GM23248 (cell line): ENCODE measurements at regions not wholly inside any gene's neighbourhood (a gene's known extent, or its start where the extent isn't known, plus 50 kb on each side); places are given as distances from the start of the nearest gene placed in this dataset.

Source experiments
- DNase-seq: peaks from one replicate; pipeline ENCODE4 v3.0.0-alpha.2; 2015
- H2AFZ ChIP-seq: fragments of 200-600 bp; sonication (generic); 2 replicates; pipeline ENCODE4 v1.6.1; 2016; ENCODE audit warnings: antibody characterized with exemption
- H3F3A ChIP-seq: fragments of 200-600 bp; sonication (generic); 2 replicates; pipeline ENCODE4 v1.6.1; 2016; ENCODE audit warnings: mild to moderate bottlenecking, antibody characterized with exemption, mixed run types; ENCODE audit not compliant: insufficient read depth
- H3K27ac ChIP-seq: fragments of 200-600 bp; sonication (generic); 2 replicates; pipeline ENCODE4 v1.5.1; 2016; ENCODE audit warnings: mild to moderate bottlenecking
- H3K27me3 ChIP-seq: fragments of 200-600 bp; sonication (generic); replicated peaks from 2 replicates; pipeline ENCODE4 v1.6.1; 2016; ENCODE audit warnings: mild to moderate bottlenecking; ENCODE audit not compliant: insufficient read depth
- H3K36me3 ChIP-seq: fragments of 200-600 bp; sonication (generic); 2 replicates; pipeline ENCODE4 v1.6.1; 2016; ENCODE audit warnings: low read depth, mild to moderate bottlenecking
- H3K4me1 ChIP-seq: fragments of 200-600 bp; sonication (generic); 2 replicates; pipeline ENCODE4 v1.6.1; 2016; ENCODE audit warnings: mild to moderate bottlenecking; ENCODE audit not compliant: insufficient read depth
- H3K4me2 ChIP-seq: fragments of 200-600 bp; sonication (generic); one replicate; pipeline ENCODE4 v1.6.1; 2016; ENCODE audit warnings: mild to moderate bottlenecking; ENCODE audit not compliant: unreplicated experiment
- H3K4me3 ChIP-seq: fragments of 200-600 bp; sonication (generic); 2 replicates; pipeline ENCODE4 v1.5.1; 2016; ENCODE audit warnings: mild to moderate bottlenecking
- H3K79me2 ChIP-seq: fragments of 200-600 bp; sonication (generic); 2 replicates; pipeline ENCODE4 v1.6.1; 2016; ENCODE audit warnings: mild to moderate bottlenecking; ENCODE audit not compliant: insufficient read depth
- H3K9ac ChIP-seq: fragments of 200-600 bp; sonication (generic); 2 replicates; pipeline ENCODE4 v1.6.1; 2016; ENCODE audit warnings: mild to moderate bottlenecking
- H3K9me2 ChIP-seq: fragments of 200-600 bp; sonication (generic); 2 replicates; pipeline ENCODE4 v1.6.1; 2016; ENCODE audit warnings: mixed run types, mild to moderate bottlenecking, moderate library complexity; ENCODE audit not compliant: insufficient read depth
- H3K9me3 ChIP-seq: fragments of 200-600 bp; sonication (generic); one replicate; pipeline ENCODE4 v1.6.1; 2017; ENCODE audit warnings: low read depth
- H4K20me1 ChIP-seq: fragments of 200-600 bp; sonication (generic); 2 replicates; pipeline ENCODE4 v1.6.0; 2016; ENCODE audit not compliant: insufficient read depth
- EZH2 ChIP-seq: fragments of 200-600 bp; sonication (generic); IDR thresholded peaks from 2 replicates; pipeline ENCODE4 v1.6.1; 2018; ENCODE audit warnings: antibody characterized with exemption, mild to moderate bottlenecking; ENCODE audit not compliant: insufficient read depth, poor library complexity, severe bottlenecking
- EZH2phosphoT487 ChIP-seq: fragments of 200-600 bp; sonication (generic); IDR thresholded peaks from 2 replicates; pipeline ENCODE4 v1.6.1; 2018; ENCODE audit warnings: antibody characterized with exemption, moderate library complexity, mild to moderate bottlenecking, low read depth; ENCODE audit not compliant: insufficient read depth
- WGBS, 2 experiments: methylation state at CpG; one replicate each; pipeline ENCODE4 v1.1.6; 2015 to 2017; ENCODE audit warnings: low lambda C conversion rate in 2 of 2, low coverage in 1 of 2; ENCODE audit errors: missing lambda C conversion rate in 2 of 2; 5-methylcytosine and 5-hydroxymethylcytosine counted together
- in situ Hi-C: fragments of 300-500 bp; cut with MboI; formaldehyde crosslinking; loops from 2 replicates; pipeline ENCODE4 v1.15.0; 2020

GRCh38 chr2:146246736-146247523 lies 1597.9 kb upstream of the ACVR2A start:
- Histone ChIP-seq H3K36me3 (no peaks in the 10 kb centered on the region), H3K4me2 (peak overlapping the region; percentile 31), H3F3A (0 out of 2 replicates have a peak, but pooled peaks cover 19% of the 10 kb centered on the region), H3K27me3 (no peaks in the 10 kb centered on the region), H4K20me1 (no peaks in the 10 kb centered on the region), H3K4me3 (no peak overlapping the region), H3K9ac (no peak overlapping the region), H3K9me2 (no peaks in the 10 kb centered on the region), H3K79me2 (no peaks in the 10 kb centered on the region), H3K9me3 (no peaks in the 10 kb centered on the region), H2AFZ (peak overlapping the region; percentile 1; the same call in 1 of the 2 replicates), H3K27ac (no peak overlapping the region), H3K4me1 (peaks cover 30% of the 10 kb centered on the region)
- DNase-seq = peak; percentile 28
- TF ChIP-seq EZH2 = no peak
- TF ChIP-seq EZH2phosphoT487 = no peak
- WGBS, 2 experiments = 0 to 5% methylated on average over 1 of the region's 1 CpG
- in situ Hi-C loops = no loop called here

GRCh38 chr2:146246002-146246735 lies 1598.7 kb upstream of the ACVR2A start:
- in situ Hi-C loops = no loop called here
- Histone ChIP-seq H3K27ac (no peak overlapping the region), H3K4me2 (peak overlapping the region; percentile 31), H4K20me1 (no peaks in the 10 kb centered on the region), H3K9me3 (no peaks in the 10 kb centered on the region), H3K27me3 (no peaks in the 10 kb centered on the region), H3K36me3 (no peaks in the 10 kb centered on the region), H2AFZ (0 out of 2 replicates have a peak overlapping the region, but pooled peaks have one; percentile 19), H3K9ac (no peak overlapping the region), H3K79me2 (no peaks in the 10 kb centered on the region), H3K4me1 (peaks cover 32% of the 10 kb centered on the region), H3K9me2 (no peaks in the 10 kb centered on the region), H3F3A (0 out of 2 replicates have a peak, but pooled peaks cover 15% of the 10 kb centered on the region), H3K4me3 (no peak overlapping the region)
- no peak for TF ChIP-seq EZH2
- TF ChIP-seq EZH2phosphoT487 = no peak
- WGBS, 2 experiments = 54 to 63% methylated on average over 3 of the region's 3 CpGs
- peak; percentile 60 for DNase-seq

- Histone ChIP-seq H3K79me2 (no peaks in the 10 kb centered on the region), H2AFZ (no peak overlapping the region), H3K9me3 (no peaks in the 10 kb centered on the region), H4K20me1 (no peaks in the 10 kb centered on the region), H3K4me2 (no peak overlapping the region), H3K4me3 (no peak overlapping the region), H3K4me1 (peaks cover 46% of the 10 kb centered on the region), H3K36me3 (no peaks in the 10 kb centered on the region), H3K9me2 (no peaks in the 10 kb centered on the region), H3K27me3 (no peaks in the 10 kb centered on the region), H3F3A (peaks cover 23% of the 10 kb centered on the region), H3K27ac (no peak overlapping the region), H3K9ac (no peak overlapping the region)
- TF ChIP-seq EZH2phosphoT487 (no peak), EZH2 (no peak)
- no peak for DNase-seq
- in situ Hi-C loops = no loop called here
- WGBS, 2 experiments = 76 to 96% methylated on average over 2 of the region's 2 CpGs
Measured at GRCh38 chr2:146244830-146245229, 1600.0 kb upstream of the ACVR2A start.

GRCh38 chr2:146244131-146244530 lies 1600.7 kb upstream of the ACVR2A start:
- Histone ChIP-seq H3K4me2 (no peak overlapping the region), H3K9ac (no peak overlapping the region), H4K20me1 (no peaks in the 10 kb centered on the region), H3K27ac (no peak overlapping the region), H3K27me3 (no peaks in the 10 kb centered on the region), H3K9me3 (no peaks in the 10 kb centered on the region), H2AFZ (no peak overlapping the region), H3K79me2 (no peaks in the 10 kb centered on the region), H3F3A (peaks cover 28% of the 10 kb centered on the region), H3K36me3 (no peaks in the 10 kb centered on the region), H3K4me3 (no peak overlapping the region), H3K4me1 (peaks cover 50% of the 10 kb centered on the region), H3K9me2 (no peaks in the 10 kb centered on the region)
- DNase-seq = no peak
- TF ChIP-seq EZH2 = no peak
- TF ChIP-seq EZH2phosphoT487 = no peak
- in situ Hi-C loops = no loop called here
- WGBS, 2 experiments = 18 to 20% methylated on average over 2 of the region's 2 CpGs
